IMR-90 (cell line): ENCODE measurements at regions not wholly inside any gene's neighbourhood (a gene's known extent, or its start where the extent isn't known, plus 50 kb on each side); places are given as distances from the start of the nearest gene placed in this dataset.

Experiments used
- ATAC-seq: fragments of 200-7000 bp; cut with Tn5 transposase; 2 replicates; pipeline ENCODE4 v1.9.1; 2020; ENCODE audit warnings: low read depth, mild to moderate bottlenecking, moderate library complexity
- BruUV-seq: library from RNA; stranded (reverse); fragments of 400-500 nt; replicated peaks from 2 replicates; lab custom pipeline; 2021; lab: Mats Ljungman, UMichigan
- CTCF ChIA-PET: fragments of 300-600 bp; formaldehyde crosslinking; extraction: SDS; loops from one replicate; lab custom pipeline; 2021; ENCODE audit warnings: antibody characterized with exemption; lab: Yijun Ruan, JAX
- POLR2A ChIA-PET: fragments of 300-600 bp; sonication (Branson Sonifier 250); formaldehyde crosslinking; loops from one replicate; lab custom pipeline; 2022; ENCODE audit warnings: antibody characterized with exemption; ENCODE audit not compliant: unreplicated experiment; lab: Charles Lee
- DNase-seq: peaks from one replicate; pipeline ENCODE4 v3.0.0; 2013
- H2AFZ ChIP-seq: replicated peaks from 2 replicates; pipeline ENCODE3; 2013; ENCODE audit warnings: low read length, mild to moderate bottlenecking; ENCODE audit not compliant: poor library complexity
- H2AK5ac ChIP-seq: 2 replicates; pipeline ENCODE4 v1.6.1; 2013; ENCODE audit warnings: low read depth, low read length, inconsistent platforms
- H2AK9ac ChIP-seq: replicated peaks from 2 replicates; pipeline ENCODE3; 2013; ENCODE audit warnings: mild to moderate bottlenecking, low read depth, low read length, moderate library complexity; ENCODE audit not compliant: poor library complexity
- H2BK120ac ChIP-seq: 2 replicates; pipeline ENCODE4 v1.6.1; 2013; ENCODE audit warnings: low read depth, low read length, inconsistent platforms
- H2BK15ac ChIP-seq: 3 replicates; pipeline ENCODE4 v1.6.1; 2013; ENCODE audit warnings: low read depth, low read length, inconsistent platforms
- H2BK20ac ChIP-seq: 2 replicates; pipeline ENCODE4 v1.6.1; 2013; ENCODE audit warnings: low read depth, mild to moderate bottlenecking, inconsistent platforms, low read length, moderate library complexity
- H2BK5ac ChIP-seq: 2 replicates; pipeline ENCODE4 v1.6.1; 2013; ENCODE audit warnings: mild to moderate bottlenecking, low read depth, low read length, inconsistent platforms; ENCODE audit not compliant: poor library complexity, severe bottlenecking
- H3K14ac ChIP-seq: replicated peaks from 2 replicates; pipeline ENCODE4 v1.6.1; 2013; ENCODE audit warnings: low read depth, low read length, inconsistent platforms
- H3K18ac ChIP-seq: 2 replicates; pipeline ENCODE4 v1.6.1; 2013; ENCODE audit warnings: low read depth, low read length, control low read depth
- H3K23ac ChIP-seq: 2 replicates; pipeline ENCODE4 v1.6.1; 2013; ENCODE audit warnings: low read depth, low read length, inconsistent platforms
- H3K27ac ChIP-seq: 2 replicates; pipeline ENCODE4 v1.5.1; 2013; ENCODE audit warnings: mild to moderate bottlenecking, control low read depth, low read length; ENCODE audit not compliant: insufficient read depth
- H3K27me3 ChIP-seq: 2 replicates; pipeline ENCODE4 v1.6.1; 2013; ENCODE audit warnings: low read length; ENCODE audit not compliant: control insufficient read depth, insufficient read depth
- H3K36me3 ChIP-seq: 2 replicates; pipeline ENCODE4 v1.6.1; 2013; ENCODE audit warnings: low read length, mixed read lengths; ENCODE audit not compliant: control insufficient read depth, insufficient read depth
- H3K4ac ChIP-seq: 2 replicates; pipeline ENCODE4 v1.6.1; 2013; ENCODE audit warnings: low read depth, low read length, inconsistent platforms
- H3K4me1 ChIP-seq: 2 replicates; pipeline ENCODE4 v1.6.1; 2013; ENCODE audit warnings: low read length, mixed read lengths; ENCODE audit not compliant: control insufficient read depth, insufficient read depth
- H3K4me2 ChIP-seq: 2 replicates; pipeline ENCODE4 v1.6.1; 2013; ENCODE audit warnings: low read depth, mild to moderate bottlenecking, control low read depth, low read length, moderate library complexity
- H3K4me3 ChIP-seq: 2 replicates; pipeline ENCODE4 v1.5.1; 2013; ENCODE audit warnings: low read depth, mild to moderate bottlenecking, control low read depth, low read length, moderate library complexity; ENCODE audit not compliant: insufficient read depth
- H3K56ac ChIP-seq: 2 replicates; pipeline ENCODE4 v1.6.1; 2013; ENCODE audit warnings: low read length, inconsistent platforms; ENCODE audit not compliant: insufficient read depth; ENCODE audit errors: extremely low read depth
- H3K79me1 ChIP-seq, 2 experiments: 2 replicates each; pipeline ENCODE4 v1.6.1; 2013; ENCODE audit warnings: low read length in 2 of 2, inconsistent platforms in 1 of 2, low read depth in 1 of 2
- H3K9ac ChIP-seq: 2 replicates; pipeline ENCODE4 v1.6.1; 2013; ENCODE audit warnings: low read depth, low read length, control low read depth
- H3K9me1 ChIP-seq: 2 replicates; pipeline ENCODE4 v1.6.1; 2013; ENCODE audit warnings: low read length, inconsistent platforms; ENCODE audit not compliant: insufficient read depth
- H3K9me3 ChIP-seq: 2 replicates; pipeline ENCODE4 v1.6.1; 2013; ENCODE audit warnings: low read length; ENCODE audit not compliant: control insufficient read depth, insufficient read depth
- H4K20me1 ChIP-seq: 2 replicates; pipeline ENCODE4 v1.6.1; 2013; ENCODE audit warnings: low read length, inconsistent platforms; ENCODE audit not compliant: insufficient read depth
- H4K5ac ChIP-seq: 2 replicates; pipeline ENCODE4 v1.6.1; 2013; ENCODE audit warnings: mild to moderate bottlenecking, low read depth, low read length, control low read depth
- H4K8ac ChIP-seq, 2 experiments: 2 replicates each; pipeline ENCODE4 v1.6.1; 2013; ENCODE audit warnings: low read depth in 2 of 2, low read length in 2 of 2, control low read depth in 1 of 2, inconsistent platforms in 1 of 2
- H4K91ac ChIP-seq: 2 replicates; pipeline ENCODE4 v1.6.1; 2013; ENCODE audit warnings: low read depth, low read length, inconsistent platforms; ENCODE audit not compliant: insufficient read depth
- BHLHE40 ChIP-seq: fragments of 150-350 bp; IDR thresholded peaks from 2 replicates; pipeline ENCODE4 v1.6.1; 2016; ENCODE audit warnings: mild to moderate bottlenecking, low read depth, low read length
- CEBPB ChIP-seq: IDR thresholded peaks from 2 replicates; pipeline ENCODE4 v1.6.1; 2012; ENCODE audit warnings: low read depth, low read length, improper control_type of control experiment
- CHD1 ChIP-seq: IDR thresholded peaks from 2 replicates; pipeline ENCODE4 v1.6.1; 2012; ENCODE audit warnings: low read depth, low read length, improper control_type of control experiment
- FOS ChIP-seq: fragments of 150-350 bp; IDR thresholded peaks from 2 replicates; pipeline ENCODE4 v1.6.1; 2016; ENCODE audit warnings: low read depth, low read length
- MAFK ChIP-seq: IDR thresholded peaks from 2 replicates; pipeline ENCODE4 v1.6.1; 2012; ENCODE audit warnings: low read depth, low read length, improper control_type of control experiment
- MAZ ChIP-seq: IDR thresholded peaks from 2 replicates; pipeline ENCODE4 v1.6.1; 2012; ENCODE audit warnings: low read depth, mild to moderate bottlenecking, low read length, improper control_type of control experiment, moderate library complexity, borderline replicate concordance
- MXI1 ChIP-seq: IDR thresholded peaks from 2 replicates; pipeline ENCODE4 v1.6.1; 2012; ENCODE audit warnings: low read depth, mild to moderate bottlenecking, low read length, moderate library complexity, borderline replicate concordance
- NFE2L2 ChIP-seq: fragments of 150-350 bp; IDR thresholded peaks from 2 replicates; pipeline ENCODE4 v1.6.1; 2016; ENCODE audit warnings: low read depth, mild to moderate bottlenecking, low read length
- POLR2A ChIP-seq: IDR thresholded peaks from 2 replicates; pipeline ENCODE4 v1.6.1; 2012; ENCODE audit warnings: mild to moderate bottlenecking, low read depth, low read length
- RAD21 ChIP-seq: IDR thresholded peaks from 2 replicates; pipeline ENCODE4 v1.6.1; 2012; ENCODE audit warnings: low read length, improper control_type of control experiment
- RCOR1 ChIP-seq: IDR thresholded peaks from 2 replicates; pipeline ENCODE4 v1.6.1; 2012; ENCODE audit warnings: mild to moderate bottlenecking, low read length, improper control_type of control experiment; ENCODE audit not compliant: insufficient replicate concordance
- RFX5 ChIP-seq: IDR thresholded peaks from 2 replicates; pipeline ENCODE4 v1.8.0; 2012; ENCODE audit warnings: low read depth, mild to moderate bottlenecking, low read length, moderate library complexity
- SMC3 ChIP-seq: fragments of 150-350 bp; IDR thresholded peaks from 2 replicates; pipeline ENCODE4 v1.6.1; 2016; ENCODE audit warnings: low read depth, mild to moderate bottlenecking, antibody characterized with exemption, low read length, moderate library complexity
- WGBS, 2 experiments: methylation state at CpG; one replicate each; pipeline versions ENCODE4 v1.1.5 to v1.1.7; 2013; ENCODE audit warnings: missing lambda C conversion rate in 2 of 2; ENCODE audit not compliant: insufficient read length in 1 of 2; ENCODE audit errors: extremely low coverage in 2 of 2; 5-methylcytosine and 5-hydroxymethylcytosine counted together
- dilution Hi-C: fragments of 300-500 bp; cut with HindIII; formaldehyde crosslinking; loops from one replicate; pipeline ENCODE4 v1.14.3; 2018; ENCODE audit warnings: low sequenced_read_pairs; ENCODE audit not compliant: unreplicated experiment
- in situ Hi-C: fragments of 300-500 bp; cut with MboI; formaldehyde crosslinking; loops from 3 replicates; pipeline ENCODE4 v1.14.3; 2019; ENCODE audit warnings: low sequenced_read_pairs, inconsistent platforms, mixed read lengths
- intact Hi-C: fragments of 100-400 bp; cut with micrococcal nuclease; formaldehyde crosslinking; loops from 2 replicates; pipeline ENCODE4 v1.10.0; 2022
- TF ChIP-seq, protein P1 (sequence below): fragments of 150-350 bp; IDR thresholded peaks from 2 replicates; pipeline ENCODE4 v1.6.1; 2017; ENCODE audit warnings: mild to moderate bottlenecking, antibody characterized with exemption, low read length, low read depth
- TF ChIP-seq, protein P2 (sequence below): fragments of 150-350 bp; IDR thresholded peaks from 2 replicates; pipeline ENCODE4 v1.6.1; 2016; ENCODE audit warnings: low read depth, mild to moderate bottlenecking, low read length, moderate library complexity, borderline replicate concordance
- TF ChIP-seq, protein P3 (sequence below): conservative IDR thresholded peaks from 2 replicates; pipeline ENCODE4 v1.5.1; 2012; ENCODE audit warnings: mild to moderate bottlenecking, low read depth, low read length, improper control_type of control experiment

DNA sequence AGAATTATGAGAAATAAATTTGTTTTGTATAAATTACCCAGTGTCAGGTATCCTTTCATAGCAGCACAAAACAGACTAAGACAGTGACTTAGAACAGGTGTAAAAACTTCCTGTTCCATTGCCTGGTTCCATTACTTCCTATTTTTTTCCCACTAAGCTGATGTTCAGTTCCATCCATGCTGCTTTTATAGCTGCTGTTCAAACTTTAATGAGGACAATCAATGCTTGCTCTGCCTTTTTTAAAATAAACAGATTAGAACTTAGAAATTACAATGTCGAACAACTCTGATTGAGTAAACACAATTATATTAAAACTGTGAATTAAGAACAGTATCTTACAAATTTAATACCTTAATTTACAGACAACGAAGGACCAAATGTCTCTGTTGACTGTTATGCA lies 818.9 kb downstream of the OLFM4 start:
- dilution Hi-C loops = no loop called here

More for the DNA sequence above, 818.9 kb downstream of the OLFM4 start:
- no peaks in the 10 kb centered on the region for H3K79me1 ChIP-seq
- H4K5ac ChIP-seq = no peak overlapping the region
- POLR2A ChIA-PET = no interaction called here
- H4K91ac ChIP-seq = no peak overlapping the region
- no peak overlapping the region for H2AFZ ChIP-seq
- in situ Hi-C loops = no loop called here
- DNase-seq (no peak), ATAC-seq (no peak)
- H2AK9ac ChIP-seq = no peak overlapping the region
- H3K36me3 ChIP-seq = no peaks in the 10 kb centered on the region
- H2BK120ac ChIP-seq = no peak overlapping the region
- intact Hi-C loops = no loop called here
- H2BK15ac ChIP-seq = no peak overlapping the region
- H3K9ac ChIP-seq = no peak overlapping the region
- no peak overlapping the region for H3K4me3 ChIP-seq
- H3K4me1 ChIP-seq = no peaks in the 10 kb centered on the region
- WGBS, 2 experiments = no CpG with 5 or more reads among the region's 2 CpGs
- no peak for TF ChIP-seq RCOR1
- TF ChIP-seq, protein P1, sequence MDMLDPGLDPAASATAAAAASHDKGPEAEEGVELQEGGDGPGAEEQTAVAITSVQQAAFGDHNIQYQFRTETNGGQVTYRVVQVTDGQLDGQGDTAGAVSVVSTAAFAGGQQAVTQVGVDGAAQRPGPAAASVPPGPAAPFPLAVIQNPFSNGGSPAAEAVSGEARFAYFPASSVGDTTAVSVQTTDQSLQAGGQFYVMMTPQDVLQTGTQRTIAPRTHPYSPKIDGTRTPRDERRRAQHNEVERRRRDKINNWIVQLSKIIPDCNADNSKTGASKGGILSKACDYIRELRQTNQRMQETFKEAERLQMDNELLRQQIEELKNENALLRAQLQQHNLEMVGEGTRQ = no peak
- TF ChIP-seq BHLHE40 = no peak
- no peak for TF ChIP-seq MAFK
- TF ChIP-seq, protein P2, sequence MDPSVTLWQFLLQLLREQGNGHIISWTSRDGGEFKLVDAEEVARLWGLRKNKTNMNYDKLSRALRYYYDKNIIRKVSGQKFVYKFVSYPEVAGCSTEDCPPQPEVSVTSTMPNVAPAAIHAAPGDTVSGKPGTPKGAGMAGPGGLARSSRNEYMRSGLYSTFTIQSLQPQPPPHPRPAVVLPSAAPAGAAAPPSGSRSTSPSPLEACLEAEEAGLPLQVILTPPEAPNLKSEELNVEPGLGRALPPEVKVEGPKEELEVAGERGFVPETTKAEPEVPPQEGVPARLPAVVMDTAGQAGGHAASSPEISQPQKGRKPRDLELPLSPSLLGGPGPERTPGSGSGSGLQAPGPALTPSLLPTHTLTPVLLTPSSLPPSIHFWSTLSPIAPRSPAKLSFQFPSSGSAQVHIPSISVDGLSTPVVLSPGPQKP = no peak
- TF ChIP-seq SMC3 = no peak
- TF ChIP-seq MAZ = no peak
- TF ChIP-seq MXI1 = no peak
- TF ChIP-seq NFE2L2 = no peak
- no peak for TF ChIP-seq RFX5
- TF ChIP-seq CHD1 = no peak
- TF ChIP-seq, protein P3, sequence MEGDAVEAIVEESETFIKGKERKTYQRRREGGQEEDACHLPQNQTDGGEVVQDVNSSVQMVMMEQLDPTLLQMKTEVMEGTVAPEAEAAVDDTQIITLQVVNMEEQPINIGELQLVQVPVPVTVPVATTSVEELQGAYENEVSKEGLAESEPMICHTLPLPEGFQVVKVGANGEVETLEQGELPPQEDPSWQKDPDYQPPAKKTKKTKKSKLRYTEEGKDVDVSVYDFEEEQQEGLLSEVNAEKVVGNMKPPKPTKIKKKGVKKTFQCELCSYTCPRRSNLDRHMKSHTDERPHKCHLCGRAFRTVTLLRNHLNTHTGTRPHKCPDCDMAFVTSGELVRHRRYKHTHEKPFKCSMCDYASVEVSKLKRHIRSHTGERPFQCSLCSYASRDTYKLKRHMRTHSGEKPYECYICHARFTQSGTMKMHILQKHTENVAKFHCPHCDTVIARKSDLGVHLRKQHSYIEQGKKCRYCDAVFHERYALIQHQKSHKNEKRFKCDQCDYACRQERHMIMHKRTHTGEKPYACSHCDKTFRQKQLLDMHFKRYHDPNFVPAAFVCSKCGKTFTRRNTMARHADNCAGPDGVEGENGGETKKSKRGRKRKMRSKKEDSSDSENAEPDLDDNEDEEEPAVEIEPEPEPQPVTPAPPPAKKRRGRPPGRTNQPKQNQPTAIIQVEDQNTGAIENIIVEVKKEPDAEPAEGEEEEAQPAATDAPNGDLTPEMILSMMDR = no peak
- TF ChIP-seq FOS = no peak
- TF ChIP-seq POLR2A = no peak
- no peak for TF ChIP-seq CEBPB
- TF ChIP-seq RAD21 = no peak
- no peak overlapping the region for H3K18ac ChIP-seq
- peaks cover 7% of the 10 kb centered on the region for H3K9me3 ChIP-seq
- no peak overlapping the region for H3K4me2 ChIP-seq
- H3K14ac ChIP-seq = no peak overlapping the region
- H3K23ac ChIP-seq = no peak overlapping the region
- BruUV-seq = no TSS peak
- no peaks in the 10 kb centered on the region for H3K9me1 ChIP-seq
- H3K27me3 ChIP-seq = no peaks in the 10 kb centered on the region
- no peak overlapping the region for H3K4ac ChIP-seq
- H2BK5ac ChIP-seq = no peak overlapping the region
- H2AK5ac ChIP-seq = no peak overlapping the region
- CTCF ChIA-PET = no interaction called here
- H4K8ac ChIP-seq = no peak overlapping the region
- H4K20me1 ChIP-seq = no peaks in the 10 kb centered on the region
- H3K27ac ChIP-seq = no peak overlapping the region
- H2BK20ac ChIP-seq = no peak overlapping the region
- no peak overlapping the region for H3K56ac ChIP-seq
